IMR-90 (cell line): ENCODE measurements at regions not wholly inside any gene's neighbourhood (a gene's known extent, or its start where the extent isn't known, plus 50 kb on each side); places are given as distances from the start of the nearest gene placed in this dataset.
"Not testable (repeated sequence)": the region's sequence is repeated elsewhere in the genome, so short reads cannot be mapped to it uniquely, and the experiment has no call there.

ENCODE experiments used
- ATAC-seq: fragments of 200-7000 bp; cut with Tn5 transposase; 2 replicates; pipeline ENCODE4 v1.9.1; 2020; ENCODE audit warnings: low read depth, mild to moderate bottlenecking, moderate library complexity
- BruUV-seq: library from RNA; stranded (reverse); fragments of 400-500 nt; replicated peaks from 2 replicates; lab custom pipeline; 2021; lab: Mats Ljungman, UMichigan
- CTCF ChIA-PET: fragments of 300-600 bp; formaldehyde crosslinking; extraction: SDS; loops from one replicate; lab custom pipeline; 2021; ENCODE audit warnings: antibody characterized with exemption; lab: Yijun Ruan, JAX
- POLR2A ChIA-PET: fragments of 300-600 bp; sonication (Branson Sonifier 250); formaldehyde crosslinking; loops from one replicate; lab custom pipeline; 2022; ENCODE audit warnings: antibody characterized with exemption; ENCODE audit not compliant: unreplicated experiment; lab: Charles Lee
- DNase-seq: peaks from one replicate; pipeline ENCODE4 v3.0.0; 2013
- H2AFZ ChIP-seq: replicated peaks from 2 replicates; pipeline ENCODE3; 2013; ENCODE audit warnings: low read length, mild to moderate bottlenecking; ENCODE audit not compliant: poor library complexity
- H2AK5ac ChIP-seq: 2 replicates; pipeline ENCODE4 v1.6.1; 2013; ENCODE audit warnings: low read depth, low read length, inconsistent platforms
- H2AK9ac ChIP-seq: replicated peaks from 2 replicates; pipeline ENCODE3; 2013; ENCODE audit warnings: mild to moderate bottlenecking, low read depth, low read length, moderate library complexity; ENCODE audit not compliant: poor library complexity
- H2BK120ac ChIP-seq: 2 replicates; pipeline ENCODE4 v1.6.1; 2013; ENCODE audit warnings: low read depth, low read length, inconsistent platforms
- H2BK15ac ChIP-seq: 3 replicates; pipeline ENCODE4 v1.6.1; 2013; ENCODE audit warnings: low read depth, low read length, inconsistent platforms
- H2BK20ac ChIP-seq: 2 replicates; pipeline ENCODE4 v1.6.1; 2013; ENCODE audit warnings: low read depth, mild to moderate bottlenecking, inconsistent platforms, low read length, moderate library complexity
- H2BK5ac ChIP-seq: 2 replicates; pipeline ENCODE4 v1.6.1; 2013; ENCODE audit warnings: mild to moderate bottlenecking, low read depth, low read length, inconsistent platforms; ENCODE audit not compliant: poor library complexity, severe bottlenecking
- H3K14ac ChIP-seq: replicated peaks from 2 replicates; pipeline ENCODE4 v1.6.1; 2013; ENCODE audit warnings: low read depth, low read length, inconsistent platforms
- H3K18ac ChIP-seq: 2 replicates; pipeline ENCODE4 v1.6.1; 2013; ENCODE audit warnings: low read depth, low read length, control low read depth
- H3K23ac ChIP-seq: 2 replicates; pipeline ENCODE4 v1.6.1; 2013; ENCODE audit warnings: low read depth, low read length, inconsistent platforms
- H3K27ac ChIP-seq: 2 replicates; pipeline ENCODE4 v1.5.1; 2013; ENCODE audit warnings: mild to moderate bottlenecking, control low read depth, low read length; ENCODE audit not compliant: insufficient read depth
- H3K27me3 ChIP-seq: 2 replicates; pipeline ENCODE4 v1.6.1; 2013; ENCODE audit warnings: low read length; ENCODE audit not compliant: control insufficient read depth, insufficient read depth
- H3K36me3 ChIP-seq: 2 replicates; pipeline ENCODE4 v1.6.1; 2013; ENCODE audit warnings: low read length, mixed read lengths; ENCODE audit not compliant: control insufficient read depth, insufficient read depth
- H3K4ac ChIP-seq: 2 replicates; pipeline ENCODE4 v1.6.1; 2013; ENCODE audit warnings: low read depth, low read length, inconsistent platforms
- H3K4me1 ChIP-seq: 2 replicates; pipeline ENCODE4 v1.6.1; 2013; ENCODE audit warnings: low read length, mixed read lengths; ENCODE audit not compliant: control insufficient read depth, insufficient read depth
- H3K4me2 ChIP-seq: 2 replicates; pipeline ENCODE4 v1.6.1; 2013; ENCODE audit warnings: low read depth, mild to moderate bottlenecking, control low read depth, low read length, moderate library complexity
- H3K4me3 ChIP-seq: 2 replicates; pipeline ENCODE4 v1.5.1; 2013; ENCODE audit warnings: low read depth, mild to moderate bottlenecking, control low read depth, low read length, moderate library complexity; ENCODE audit not compliant: insufficient read depth
- H3K56ac ChIP-seq: 2 replicates; pipeline ENCODE4 v1.6.1; 2013; ENCODE audit warnings: low read length, inconsistent platforms; ENCODE audit not compliant: insufficient read depth; ENCODE audit errors: extremely low read depth
- H3K79me1 ChIP-seq, 2 experiments: 2 replicates each; pipeline ENCODE4 v1.6.1; 2013; ENCODE audit warnings: low read length in 2 of 2, inconsistent platforms in 1 of 2, low read depth in 1 of 2
- H3K9ac ChIP-seq: 2 replicates; pipeline ENCODE4 v1.6.1; 2013; ENCODE audit warnings: low read depth, low read length, control low read depth
- H3K9me1 ChIP-seq: 2 replicates; pipeline ENCODE4 v1.6.1; 2013; ENCODE audit warnings: low read length, inconsistent platforms; ENCODE audit not compliant: insufficient read depth
- H3K9me3 ChIP-seq: 2 replicates; pipeline ENCODE4 v1.6.1; 2013; ENCODE audit warnings: low read length; ENCODE audit not compliant: control insufficient read depth, insufficient read depth
- H4K20me1 ChIP-seq: 2 replicates; pipeline ENCODE4 v1.6.1; 2013; ENCODE audit warnings: low read length, inconsistent platforms; ENCODE audit not compliant: insufficient read depth
- H4K5ac ChIP-seq: 2 replicates; pipeline ENCODE4 v1.6.1; 2013; ENCODE audit warnings: mild to moderate bottlenecking, low read depth, low read length, control low read depth
- H4K8ac ChIP-seq, 2 experiments: 2 replicates each; pipeline ENCODE4 v1.6.1; 2013; ENCODE audit warnings: low read depth in 2 of 2, low read length in 2 of 2, control low read depth in 1 of 2, inconsistent platforms in 1 of 2
- H4K91ac ChIP-seq: 2 replicates; pipeline ENCODE4 v1.6.1; 2013; ENCODE audit warnings: low read depth, low read length, inconsistent platforms; ENCODE audit not compliant: insufficient read depth
- WGBS, 2 experiments: methylation state at CpG; one replicate each; pipeline versions ENCODE4 v1.1.5 to v1.1.7; 2013; ENCODE audit warnings: missing lambda C conversion rate in 2 of 2; ENCODE audit not compliant: insufficient read length in 1 of 2; ENCODE audit errors: extremely low coverage in 2 of 2; 5-methylcytosine and 5-hydroxymethylcytosine counted together
- dilution Hi-C: fragments of 300-500 bp; cut with HindIII; formaldehyde crosslinking; loops from one replicate; pipeline ENCODE4 v1.14.3; 2018; ENCODE audit warnings: low sequenced_read_pairs; ENCODE audit not compliant: unreplicated experiment
- in situ Hi-C: fragments of 300-500 bp; cut with MboI; formaldehyde crosslinking; loops from 3 replicates; pipeline ENCODE4 v1.14.3; 2019; ENCODE audit warnings: low sequenced_read_pairs, inconsistent platforms, mixed read lengths
- intact Hi-C: fragments of 100-400 bp; cut with micrococcal nuclease; formaldehyde crosslinking; loops from 2 replicates; pipeline ENCODE4 v1.10.0; 2022

GRCh38 chr15:22527016-22527415 is 68.3 kb downstream of the GOLGA6L22 start:
- H3K4me3 ChIP-seq, H4K20me1 ChIP-seq, H2AK5ac ChIP-seq, H2AFZ ChIP-seq, BruUV-seq, H4K5ac ChIP-seq, H3K9me1 ChIP-seq, CTCF ChIA-PET, H2BK20ac ChIP-seq, H3K18ac ChIP-seq, dilution Hi-C loops, DNase-seq, intact Hi-C loops, in situ Hi-C loops, ATAC-seq, H2BK120ac ChIP-seq, H3K56ac ChIP-seq, H2AK9ac ChIP-seq, H3K27me3 ChIP-seq, H3K14ac ChIP-seq, H3K27ac ChIP-seq, H4K8ac ChIP-seq, H3K23ac ChIP-seq, H3K36me3 ChIP-seq, H3K79me1 ChIP-seq, H2BK5ac ChIP-seq, H3K9ac ChIP-seq, H3K4me1 ChIP-seq, POLR2A ChIA-PET, H4K91ac ChIP-seq, H2BK15ac ChIP-seq, H3K4ac ChIP-seq, H3K4me2 ChIP-seq, H3K9me3 ChIP-seq: not testable (repeated sequence)
- no CpG with 5 or more reads among the region's 4 CpGs for WGBS, 2 experiments

- H4K8ac ChIP-seq, ATAC-seq, H2BK120ac ChIP-seq, H3K36me3 ChIP-seq, H2AK5ac ChIP-seq, H4K91ac ChIP-seq, H2AFZ ChIP-seq, H3K4ac ChIP-seq, CTCF ChIA-PET, in situ Hi-C loops, H3K4me3 ChIP-seq, H2BK5ac ChIP-seq, H2AK9ac ChIP-seq, H3K9ac ChIP-seq, H3K14ac ChIP-seq, H3K56ac ChIP-seq, dilution Hi-C loops, BruUV-seq, H3K4me2 ChIP-seq, H3K9me1 ChIP-seq, H3K27ac ChIP-seq, DNase-seq, H2BK20ac ChIP-seq, H3K23ac ChIP-seq, H2BK15ac ChIP-seq, H4K5ac ChIP-seq, H3K9me3 ChIP-seq, H3K18ac ChIP-seq, POLR2A ChIA-PET, H3K4me1 ChIP-seq, H3K79me1 ChIP-seq, intact Hi-C loops, H4K20me1 ChIP-seq, H3K27me3 ChIP-seq: not testable (repeated sequence)
- WGBS, 2 experiments, result no CpG with 5 or more reads among the region's 6 CpGs
Observed at GRCh38 chr15:22529200-22529599, 70.5 kb downstream of the GOLGA6L22 start.
